HepG2 (cell line): ENCODE measurements at regions not wholly inside any gene's neighbourhood (a gene's known extent, or its start where the extent isn't known, plus 50 kb on each side); places are given as distances from the start of the nearest gene placed in this dataset.

Source experiments
- ATAC-seq: fragments of 200-7000 bp; cut with Tn5 transposase; 3 replicates; pipeline ENCODE4 v1.9.1; 2020; ENCODE audit warnings: mild to moderate bottlenecking, moderate library complexity
- BruUV-seq: library from RNA; stranded (reverse); fragments of 400-500 nt; replicated peaks from 2 replicates; lab custom pipeline; 2021; lab: Mats Ljungman, UMichigan
- CTCF ChIA-PET: fragments of 300-600 bp; formaldehyde crosslinking; extraction: SDS; loops from one replicate; lab custom pipeline; 2021; ENCODE audit warnings: low total read pairs, inconsistent platforms, low intra/inter-chr PET ratio; lab: Yijun Ruan, JAX
- POLR2A ChIA-PET: fragments of 350-600 bp; sonication (Branson Sonifier 250); formaldehyde crosslinking; loops from one replicate; lab custom pipeline; 2020; ENCODE audit warnings: antibody characterized with exemption, inconsistent platforms; lab: Yijun Ruan, JAX
- DNase-seq: peaks from one replicate; pipeline ENCODE4 v3.0.0-alpha.2; 2015; ENCODE audit warnings: low spot score
- FAIRE-seq: peaks from 3 replicates; lab custom pipeline; 2011; peaks lifted over from hg19 to GRCh38; lab: Jason Lieb, UNC
- H2AFZ ChIP-seq: one replicate; pipeline ENCODE4 v1.6.1; 2011; ENCODE audit warnings: low read length, inconsistent platforms
- H3K27ac ChIP-seq: fragments of 300-600 bp; 3 replicates; pipeline ENCODE4 v1.8.0; 2011; ENCODE audit warnings: mixed run types, mild to moderate bottlenecking, mixed read lengths, low read length, inconsistent platforms; ENCODE audit not compliant: insufficient read depth; ENCODE audit errors: extremely low read length
- H3K27me3 ChIP-seq, 2 experiments: fragments of 200-600 bp in 1 of 2; 2 replicates in 1 of 2; 3 replicates in 1 of 2; pipeline versions ENCODE4 v1.6.0 to v1.8.0; 2011; ENCODE audit warnings: low read length in 2 of 2, mild to moderate bottlenecking in 2 of 2, moderate library complexity in 2 of 2, inconsistent platforms in 1 of 2; ENCODE audit not compliant: insufficient read depth in 2 of 2, control insufficient read depth in 1 of 2
- H3K36me3 ChIP-seq, 2 experiments: fragments of 200-600 bp in 1 of 2; replicated peaks in 1 of 2; 2 replicates in 1 of 2; 3 replicates in 1 of 2; pipeline versions ENCODE4 v1.5.1 to v1.8.0; 2011; ENCODE audit warnings: low read length in 2 of 2, inconsistent platforms in 1 of 2; ENCODE audit not compliant: insufficient read depth in 2 of 2, control insufficient read depth in 1 of 2
- H3K4me1 ChIP-seq: 2 replicates; pipeline ENCODE4 v1.5.1; 2012; ENCODE audit warnings: low read length, inconsistent platforms; ENCODE audit not compliant: insufficient read depth
- H3K4me2 ChIP-seq: 2 replicates; pipeline ENCODE4 v1.6.0; 2011; ENCODE audit warnings: low read depth, low read length, inconsistent platforms
- H3K4me3 ChIP-seq, 3 experiments: fragments of 200-600 bp in 1 of 3; sonication (generic), shearing (Covaris generic) in 1 of 3; replicated peaks in 1 of 3; 2 replicates each; pipeline ENCODE4 v1.5.1; 2011 to 2016; ENCODE audit warnings: low read length in 3 of 3, inconsistent platforms in 2 of 3, low read depth in 2 of 3, mild to moderate bottlenecking in 2 of 3, control low read depth in 1 of 3, mixed read lengths in 1 of 3; ENCODE audit not compliant: insufficient read depth in 1 of 3
- H3K79me2 ChIP-seq: one replicate; pipeline ENCODE4 v1.6.1; 2011; ENCODE audit warnings: low read length, inconsistent platforms; ENCODE audit not compliant: insufficient read depth
- H3K9ac ChIP-seq: 2 replicates; pipeline ENCODE4 v1.6.0; 2011; ENCODE audit warnings: mild to moderate bottlenecking, low read depth, low read length, inconsistent platforms; ENCODE audit not compliant: insufficient read depth
- H3K9me3 ChIP-seq: 2 replicates; pipeline ENCODE4 v1.5.1; 2012; ENCODE audit warnings: mild to moderate bottlenecking, low read length
- H4K20me1 ChIP-seq: 2 replicates; pipeline ENCODE4 v1.6.0; 2011; ENCODE audit warnings: inconsistent platforms, mild to moderate bottlenecking, low read length, moderate library complexity; ENCODE audit not compliant: insufficient read depth
- EED ChIP-seq: sonication (generic); formaldehyde crosslinking; IDR thresholded peaks from 2 replicates; pipeline ENCODE4 v1.5.0; 2020; ENCODE audit warnings: mild to moderate bottlenecking, missing genetic modification reagents
- FIP1L1 ChIP-seq: fragments of 200-400 bp; formaldehyde crosslinking; IDR thresholded peaks from 2 replicates; pipeline ENCODE4 v1.6.1; 2018; ENCODE audit warnings: low read depth, mild to moderate bottlenecking, low read length, moderate library complexity, borderline replicate concordance; ENCODE audit not compliant: insufficient read depth
- KLF12 ChIP-seq: sonication (generic); formaldehyde crosslinking; IDR thresholded peaks from 2 replicates; pipeline ENCODE4 v1.4.0; 2020; ENCODE audit warnings: missing genetic modification reagents, borderline replicate concordance
- PAWR ChIP-seq: sonication (generic); formaldehyde crosslinking; IDR thresholded peaks from 2 replicates; pipeline ENCODE4 v1.4.0; 2020; ENCODE audit warnings: missing genetic modification reagents, mild to moderate bottlenecking, borderline replicate concordance
- RAD21 ChIP-seq: fragments of 450-650 bp; formaldehyde crosslinking; IDR thresholded peaks from 2 replicates; pipeline ENCODE4 v1.5.0; 2020; ENCODE audit warnings: mild to moderate bottlenecking
- RBM39 ChIP-seq: fragments of 200-400 bp; formaldehyde crosslinking; IDR thresholded peaks from one replicate; pipeline ENCODE4 v1.6.1; 2018; ENCODE audit warnings: antibody characterized with exemption, mild to moderate bottlenecking, low read depth, low read length; ENCODE audit not compliant: poor library complexity, severe bottlenecking
- SRSF9 ChIP-seq: fragments of 200-400 bp; formaldehyde crosslinking; IDR thresholded peaks from 2 replicates; pipeline ENCODE4 v1.6.1; 2018; ENCODE audit warnings: borderline replicate concordance, mild to moderate bottlenecking, low read depth, low read length; ENCODE audit not compliant: insufficient read depth, poor library complexity, severe bottlenecking
- ZFX ChIP-seq: sonication (generic); formaldehyde crosslinking; IDR thresholded peaks from 2 replicates; pipeline ENCODE4 v1.4.0; 2020; ENCODE audit warnings: mild to moderate bottlenecking, low read depth, missing genetic modification reagents, moderate library complexity
- WGBS: methylation state at CpG from one replicate; pipeline ENCODE4 v1.1.6; 2017; ENCODE audit warnings: low lambda C conversion rate; 5-methylcytosine and 5-hydroxymethylcytosine counted together
- in situ Hi-C: cut with HindIII; loops from 2 replicates; pipeline ENCODE4 v1.10.0; 2017; ENCODE audit warnings: low pct_unique_long_range_greater_than_20kb; ENCODE audit not compliant: extremely low pct_ligation_motif_present
- intact Hi-C: fragments of 100-400 bp; cut with micrococcal nuclease; formaldehyde crosslinking; loops from one replicate; pipeline ENCODE4 v1.10.0; 2022; ENCODE audit not compliant: unreplicated experiment
- TF ChIP-seq, protein P1 (sequence below), 2 experiments: fragments of 450-650 bp in 1 of 2; sonication (generic) in 1 of 2; formaldehyde crosslinking in 1 of 2; IDR thresholded peaks; 2 replicates each; pipeline versions ENCODE4 v1.6.1 to v1.8.0; 2016 to 2022; ENCODE audit warnings: antibody characterized with exemption in 1 of 2, mild to moderate bottlenecking in 1 of 2, missing genetic modification reagents in 1 of 2
- TF ChIP-seq, protein P2 (sequence below): sonication (generic); formaldehyde crosslinking; conservative IDR thresholded peaks from 2 replicates; pipeline ENCODE4 v1.8.0; 2022; ENCODE audit warnings: missing genetic modification reagents
- TF ChIP-seq, protein P3 (sequence below): sonication (generic); formaldehyde crosslinking; IDR thresholded peaks from 2 replicates; pipeline ENCODE4 v1.8.1; 2023; ENCODE audit warnings: missing genetic modification reagents, inconsistent platforms, borderline replicate concordance
- TF ChIP-seq, protein P4 (sequence below): sonication (generic); formaldehyde crosslinking; IDR thresholded peaks from 2 replicates; pipeline ENCODE4 v1.4.0; 2020; ENCODE audit warnings: missing genetic modification reagents

DNA sequence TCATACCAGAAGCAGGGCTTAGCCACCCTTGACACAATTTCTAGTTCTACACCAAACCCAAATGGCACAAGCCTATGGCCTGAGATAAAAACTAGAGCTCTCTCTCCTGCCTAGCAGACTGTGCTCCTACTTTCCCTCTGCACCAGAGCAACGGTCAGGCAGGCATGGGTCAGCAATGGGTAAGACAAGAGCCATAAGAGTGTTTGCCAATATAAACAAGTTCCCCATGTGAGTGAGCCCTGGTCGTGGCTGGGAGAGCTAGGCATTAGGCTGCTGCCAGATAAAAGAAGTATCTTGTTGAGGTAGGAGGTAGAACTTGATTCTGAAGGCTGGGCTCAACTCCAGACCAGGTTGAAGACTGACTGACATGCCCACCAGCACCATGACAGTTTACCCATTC is 1979.1 kb downstream of the OLFM4 start:
- no peak for ATAC-seq
- CTCF ChIA-PET, result no interaction called here
- H3K9me3 ChIP-seq, result peaks cover 48% of the 10 kb centered on the region
- H3K4me1 ChIP-seq, result no peaks in the 10 kb centered on the region
- H3K4me3 ChIP-seq, result no peak overlapping the region
- no peaks in the 10 kb centered on the region for H3K27me3 ChIP-seq
- intact Hi-C loops (no loop called here), in situ Hi-C loops (no loop called here)
- 4% methylated on average over 2 of the region's 2 CpGs for WGBS
- no peak overlapping the region for H3K9ac ChIP-seq
- POLR2A ChIA-PET, result no interaction called here
- DNase-seq, result no peak
- H4K20me1 ChIP-seq, result no peaks in the 10 kb centered on the region
- H3K36me3 ChIP-seq, result no peaks in the 10 kb centered on the region
- H3K27ac ChIP-seq, result no peak overlapping the region
- no peak overlapping the region for H2AFZ ChIP-seq
- no peak for FAIRE-seq
- no peak overlapping the region for H3K4me2 ChIP-seq
- BruUV-seq, result no TSS peak
- H3K79me2 ChIP-seq, result no peaks in the 10 kb centered on the region
- TF ChIP-seq, protein P1, sequence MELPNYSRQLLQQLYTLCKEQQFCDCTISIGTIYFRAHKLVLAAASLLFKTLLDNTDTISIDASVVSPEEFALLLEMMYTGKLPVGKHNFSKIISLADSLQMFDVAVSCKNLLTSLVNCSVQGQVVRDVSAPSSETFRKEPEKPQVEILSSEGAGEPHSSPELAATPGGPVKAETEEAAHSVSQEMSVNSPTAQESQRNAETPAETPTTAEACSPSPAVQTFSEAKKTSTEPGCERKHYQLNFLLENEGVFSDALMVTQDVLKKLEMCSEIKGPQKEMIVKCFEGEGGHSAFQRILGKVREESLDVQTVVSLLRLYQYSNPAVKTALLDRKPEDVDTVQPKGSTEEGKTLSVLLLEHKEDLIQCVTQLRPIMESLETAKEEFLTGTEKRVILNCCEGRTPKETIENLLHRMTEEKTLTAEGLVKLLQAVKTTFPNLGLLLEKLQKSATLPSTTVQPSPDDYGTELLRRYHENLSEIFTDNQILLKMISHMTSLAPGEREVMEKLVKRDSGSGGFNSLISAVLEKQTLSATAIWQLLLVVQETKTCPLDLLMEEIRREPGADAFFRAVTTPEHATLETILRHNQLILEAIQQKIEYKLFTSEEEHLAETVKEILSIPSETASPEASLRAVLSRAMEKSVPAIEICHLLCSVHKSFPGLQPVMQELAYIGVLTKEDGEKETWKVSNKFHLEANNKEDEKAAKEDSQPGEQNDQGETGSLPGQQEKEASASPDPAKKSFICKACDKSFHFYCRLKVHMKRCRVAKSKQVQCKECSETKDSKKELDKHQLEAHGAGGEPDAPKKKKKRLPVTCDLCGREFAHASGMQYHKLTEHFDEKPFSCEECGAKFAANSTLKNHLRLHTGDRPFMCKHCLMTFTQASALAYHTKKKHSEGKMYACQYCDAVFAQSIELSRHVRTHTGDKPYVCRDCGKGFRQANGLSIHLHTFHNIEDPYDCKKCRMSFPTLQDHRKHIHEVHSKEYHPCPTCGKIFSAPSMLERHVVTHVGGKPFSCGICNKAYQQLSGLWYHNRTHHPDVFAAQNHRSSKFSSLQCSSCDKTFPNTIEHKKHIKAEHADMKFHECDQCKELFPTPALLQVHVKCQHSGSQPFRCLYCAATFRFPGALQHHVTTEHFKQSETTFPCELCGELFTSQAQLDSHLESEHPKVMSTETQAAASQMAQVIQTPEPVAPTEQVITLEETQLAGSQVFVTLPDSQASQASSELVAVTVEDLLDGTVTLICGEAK (IDR thresholded peaks at IDR 0.05), result no peak
- TF ChIP-seq, protein P1 (CRISPR knock-in tag; IDR thresholded peaks at IDR 0.05), result no peak
- no peak for TF ChIP-seq FIP1L1
- TF ChIP-seq PAWR, result no peak
- no peak for TF ChIP-seq ZFX (CRISPR knock-in tag)
- TF ChIP-seq, protein P2, sequence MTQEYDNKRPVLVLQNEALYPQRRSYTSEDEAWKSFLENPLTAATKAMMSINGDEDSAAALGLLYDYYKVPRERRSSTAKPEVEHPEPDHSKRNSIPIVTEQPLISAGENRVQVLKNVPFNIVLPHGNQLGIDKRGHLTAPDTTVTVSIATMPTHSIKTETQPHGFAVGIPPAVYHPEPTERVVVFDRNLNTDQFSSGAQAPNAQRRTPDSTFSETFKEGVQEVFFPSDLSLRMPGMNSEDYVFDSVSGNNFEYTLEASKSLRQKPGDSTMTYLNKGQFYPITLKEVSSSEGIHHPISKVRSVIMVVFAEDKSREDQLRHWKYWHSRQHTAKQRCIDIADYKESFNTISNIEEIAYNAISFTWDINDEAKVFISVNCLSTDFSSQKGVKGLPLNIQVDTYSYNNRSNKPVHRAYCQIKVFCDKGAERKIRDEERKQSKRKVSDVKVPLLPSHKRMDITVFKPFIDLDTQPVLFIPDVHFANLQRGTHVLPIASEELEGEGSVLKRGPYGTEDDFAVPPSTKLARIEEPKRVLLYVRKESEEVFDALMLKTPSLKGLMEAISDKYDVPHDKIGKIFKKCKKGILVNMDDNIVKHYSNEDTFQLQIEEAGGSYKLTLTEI (CRISPR knock-in tag), result no peak
- TF ChIP-seq RAD21 (CRISPR knock-in tag), result no peak
- TF ChIP-seq, protein P3, sequence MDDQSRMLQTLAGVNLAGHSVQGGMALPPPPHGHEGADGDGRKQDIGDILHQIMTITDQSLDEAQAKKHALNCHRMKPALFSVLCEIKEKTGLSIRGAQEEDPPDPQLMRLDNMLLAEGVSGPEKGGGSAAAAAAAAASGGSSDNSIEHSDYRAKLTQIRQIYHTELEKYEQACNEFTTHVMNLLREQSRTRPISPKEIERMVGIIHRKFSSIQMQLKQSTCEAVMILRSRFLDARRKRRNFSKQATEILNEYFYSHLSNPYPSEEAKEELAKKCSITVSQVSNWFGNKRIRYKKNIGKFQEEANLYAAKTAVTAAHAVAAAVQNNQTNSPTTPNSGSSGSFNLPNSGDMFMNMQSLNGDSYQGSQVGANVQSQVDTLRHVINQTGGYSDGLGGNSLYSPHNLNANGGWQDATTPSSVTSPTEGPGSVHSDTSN (CRISPR knock-in tag), result no peak
- TF ChIP-seq, protein P4, sequence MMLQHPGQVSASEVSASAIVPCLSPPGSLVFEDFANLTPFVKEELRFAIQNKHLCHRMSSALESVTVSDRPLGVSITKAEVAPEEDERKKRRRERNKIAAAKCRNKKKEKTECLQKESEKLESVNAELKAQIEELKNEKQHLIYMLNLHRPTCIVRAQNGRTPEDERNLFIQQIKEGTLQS (CRISPR knock-in tag), result no peak
- no peak for TF ChIP-seq RBM39
- TF ChIP-seq KLF12 (CRISPR knock-in tag), result no peak
- TF ChIP-seq SRSF9, result no peak
- TF ChIP-seq EED (CRISPR knock-in tag), result no peak
